RWPE2 (cell line): ENCODE measurements at regions not wholly inside any gene's neighbourhood (a gene's known extent, or its start where the extent isn't known, plus 50 kb on each side); places are given as distances from the start of the nearest gene placed in this dataset.

Experiments used
- ATAC-seq: fragments of 200-7000 bp; cut with Tn5 transposase; 3 replicates; pipeline ENCODE4 v1.9.1; 2021; ENCODE audit warnings: low read depth
- DNase-seq: peaks from one replicate; pipeline ENCODE4 v3.0.0-alpha.2; 2020; ENCODE audit warnings: low spot score
- H3K27ac ChIP-seq: fragments of 450-650 bp; 2 replicates; pipeline ENCODE4 v1.5.1; 2017; ENCODE audit warnings: mild to moderate bottlenecking; ENCODE audit not compliant: poor library complexity, severe bottlenecking
- H3K27me3 ChIP-seq: fragments of 250-450 bp; sonication (Bioruptor Pico); 2 replicates; pipeline ENCODE4 v1.5.1; 2021; ENCODE audit warnings: mild to moderate bottlenecking, moderate library complexity; ENCODE audit not compliant: insufficient read depth, poor library complexity, severe bottlenecking
- H3K36me3 ChIP-seq: fragments of 250-450 bp; sonication (Bioruptor Pico); 2 replicates; pipeline ENCODE4 v1.5.1; 2020; ENCODE audit warnings: low read depth, mild to moderate bottlenecking, moderate library complexity
- H3K4me1 ChIP-seq: fragments of 250-450 bp; sonication (Bioruptor Pico); 2 replicates; pipeline ENCODE4 v1.5.1; 2021; ENCODE audit warnings: mild to moderate bottlenecking, moderate library complexity; ENCODE audit not compliant: insufficient read depth, poor library complexity, severe bottlenecking
- H3K4me3 ChIP-seq: fragments of 250-450 bp; sonication (Bioruptor Pico); 2 replicates; pipeline ENCODE4 v1.5.1; 2021; ENCODE audit warnings: mild to moderate bottlenecking, moderate library complexity; ENCODE audit not compliant: severe bottlenecking
- H3K9me3 ChIP-seq: fragments of 250-450 bp; sonication (Bioruptor Pico); 2 replicates; pipeline ENCODE4 v1.5.1; 2021; ENCODE audit warnings: mild to moderate bottlenecking, moderate library complexity; ENCODE audit not compliant: severe bottlenecking
- CTCF ChIP-seq: fragments of 450-650 bp; IDR thresholded peaks from one replicate; pipeline ENCODE4 v1.5.1; 2017; ENCODE audit warnings: mild to moderate bottlenecking, moderate library complexity; ENCODE audit not compliant: poor library complexity, severe bottlenecking

- Histone ChIP-seq H3K36me3 (no peaks in the 10 kb centered on the region), H3K4me3 (no peak overlapping the region), H3K27ac (no peak overlapping the region), H3K4me1 (no peaks in the 10 kb centered on the region), H3K27me3 (no peaks in the 10 kb centered on the region), H3K9me3 (peaks cover 2% of the 10 kb centered on the region)
- TF ChIP-seq CTCF = no peak
- no peak for DNase-seq
- ATAC-seq = no peak
These were observed 453.0 kb upstream of the LUZP2 start for GRCh38 chr11:24043842-24044241.

DNA sequence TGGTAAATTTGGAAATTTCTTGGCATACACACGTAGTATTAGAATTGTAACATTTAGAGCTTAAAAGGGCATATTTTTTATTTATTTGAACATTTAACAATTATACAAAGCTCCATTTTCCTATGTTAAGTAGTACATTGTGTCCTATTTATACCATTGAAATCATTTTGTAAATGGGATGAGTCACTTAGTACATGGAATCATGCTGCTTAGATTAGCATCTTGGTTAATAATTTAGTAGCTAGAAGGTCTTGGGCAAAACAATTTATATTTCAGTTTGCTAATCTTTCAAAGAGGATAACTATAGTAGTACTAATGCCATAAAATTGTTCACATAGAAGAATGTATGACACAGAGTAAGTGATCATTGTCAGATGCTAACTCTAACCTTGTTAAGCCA lies 450.1 kb upstream of the LUZP2 start:
- ATAC-seq (no peak), DNase-seq (no peak)
- H3K4me1 ChIP-seq = no peaks in the 10 kb centered on the region
- H3K4me3 ChIP-seq = no peak overlapping the region
- peaks cover 2% of the 10 kb centered on the region for H3K9me3 ChIP-seq
- H3K27me3 ChIP-seq = no peaks in the 10 kb centered on the region
- TF ChIP-seq CTCF = no peak
- H3K36me3 ChIP-seq = no peaks in the 10 kb centered on the region
- no peak overlapping the region for H3K27ac ChIP-seq

- no peak overlapping the region for H3K4me3 ChIP-seq
- no peak for DNase-seq
- no peaks in the 10 kb centered on the region for H3K27me3 ChIP-seq
- H3K4me1 ChIP-seq = no peaks in the 10 kb centered on the region
- no peak overlapping the region for H3K27ac ChIP-seq
- no peak for ATAC-seq
- no peak for TF ChIP-seq CTCF
- H3K36me3 ChIP-seq = no peaks in the 10 kb centered on the region
- H3K9me3 ChIP-seq = no peaks in the 10 kb centered on the region
These were observed 440.8 kb upstream of the LUZP2 start for GRCh38 chr11:24056051-24056450.

GRCh38 chr11:24060125-24060524 lies 436.7 kb upstream of the LUZP2 start:
- Histone ChIP-seq H3K27me3 (no peaks in the 10 kb centered on the region), H3K4me3 (no peak overlapping the region), H3K36me3 (no peaks in the 10 kb centered on the region), H3K27ac (no peak overlapping the region), H3K9me3 (no peaks in the 10 kb centered on the region), H3K4me1 (no peaks in the 10 kb centered on the region)
- no peak for TF ChIP-seq CTCF
- DNase-seq (no peak), ATAC-seq (no peak)

DNA sequence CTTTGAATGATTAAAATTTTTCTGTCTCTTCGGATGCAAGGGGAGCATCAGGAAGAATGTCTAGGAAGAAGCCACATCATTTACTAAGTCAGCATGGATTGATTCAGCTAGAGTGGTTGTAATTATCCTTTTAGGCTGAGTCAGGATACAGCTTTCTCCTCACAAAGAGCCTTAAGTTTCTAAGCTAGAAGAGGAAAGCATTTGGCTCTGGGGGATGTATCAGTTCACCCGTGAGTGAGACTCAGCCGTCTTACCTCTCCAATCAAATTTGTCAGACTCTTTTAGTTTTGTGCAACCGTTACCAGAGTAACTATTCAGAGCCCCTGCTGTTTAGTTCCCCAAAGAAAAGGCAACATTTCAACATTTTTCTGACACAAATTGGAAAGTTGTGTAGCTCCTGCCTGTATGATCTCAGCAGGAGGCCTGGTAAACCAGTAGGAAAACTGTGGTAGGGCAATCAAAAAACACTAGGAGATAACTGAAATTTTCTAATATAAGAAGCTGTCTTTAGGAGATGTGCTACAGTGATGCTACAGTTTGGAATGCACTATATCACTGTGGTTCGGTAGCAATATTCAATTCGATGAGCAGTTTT lies 432.4 kb upstream of the LUZP2 start:
- Histone ChIP-seq H3K9me3 (no peaks in the 10 kb centered on the region), H3K27me3 (no peaks in the 10 kb centered on the region), H3K27ac (no peak overlapping the region), H3K4me3 (no peak overlapping the region), H3K36me3 (no peaks in the 10 kb centered on the region), H3K4me1 (no peaks in the 10 kb centered on the region)
- TF ChIP-seq CTCF = no peak
- DNase-seq (no peak), ATAC-seq (no peak)
